Inferior parietal cortex (tissue), 1 donor: ENCODE measurements at regions not wholly inside any gene's neighbourhood (a gene's known extent, or its start where the extent isn't known, plus 50 kb on each side); places are given as distances from the start of the nearest gene placed in this dataset.
"Not testable (repeated sequence)": the region's sequence is repeated elsewhere in the genome, so short reads cannot be mapped to it uniquely, and the experiment has no call there.

Source experiments
- DNase-seq: peaks from one replicate; pipeline ENCODE4 v3.0.0-alpha.2; 2016; ENCODE audit errors: extremely low spot score

DNA sequence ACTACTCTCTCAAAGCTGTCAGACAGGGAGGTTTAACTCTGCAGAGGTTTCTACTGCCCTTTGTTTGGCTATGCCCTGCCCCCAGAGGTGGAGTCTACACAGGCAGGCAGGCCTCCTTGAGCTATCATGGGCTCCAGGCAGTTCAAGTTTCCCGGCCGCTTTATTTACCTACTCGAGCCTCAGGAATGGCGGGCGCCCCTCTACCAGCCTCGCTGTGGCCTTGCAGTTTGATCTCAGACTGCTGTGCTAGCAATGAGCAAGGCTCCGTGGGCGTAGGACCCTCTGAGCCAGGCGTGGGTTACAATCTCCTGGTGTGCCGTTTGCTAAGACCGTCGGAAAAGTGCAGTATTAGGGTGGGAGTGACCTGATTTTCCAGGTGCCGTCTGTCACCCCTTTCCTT lies 124.3 kb downstream of the PTCHD1 start:
- DNase-seq = not testable (repeated sequence)

DNA sequence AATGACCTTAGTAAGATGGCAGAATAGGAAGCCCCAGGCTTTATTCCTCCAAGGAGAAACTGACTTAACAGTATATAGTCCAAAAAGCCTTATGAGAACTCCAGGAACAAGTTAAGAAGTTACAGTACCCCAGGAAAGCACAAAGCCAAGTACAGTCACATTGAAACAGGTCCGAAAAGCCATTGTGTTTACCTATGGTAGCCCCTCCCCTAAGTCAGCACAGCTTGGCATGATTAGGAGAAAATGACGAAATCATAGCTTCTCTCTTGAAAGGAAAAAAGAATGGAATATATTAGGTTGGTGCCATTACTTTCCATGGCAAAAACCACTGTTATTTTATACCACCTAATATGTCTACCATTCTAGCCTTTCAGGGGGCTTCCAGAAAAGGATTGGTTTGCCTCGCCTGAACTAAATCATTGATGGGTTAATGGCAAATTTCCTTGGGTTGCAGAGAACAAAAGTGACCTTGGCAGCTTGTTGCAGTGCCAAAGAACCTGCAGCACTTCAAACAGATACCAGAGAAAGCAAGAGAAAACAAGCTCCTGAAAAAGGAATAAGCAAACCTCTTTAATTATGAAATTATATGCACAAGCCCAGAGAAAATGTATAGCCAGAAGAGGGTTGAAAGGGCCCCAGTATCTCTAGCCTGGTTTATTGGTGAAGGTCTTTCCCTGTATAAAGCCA lies 130.6 kb downstream of the PTCHD1 start:
- DNase-seq = no peak

DNA sequence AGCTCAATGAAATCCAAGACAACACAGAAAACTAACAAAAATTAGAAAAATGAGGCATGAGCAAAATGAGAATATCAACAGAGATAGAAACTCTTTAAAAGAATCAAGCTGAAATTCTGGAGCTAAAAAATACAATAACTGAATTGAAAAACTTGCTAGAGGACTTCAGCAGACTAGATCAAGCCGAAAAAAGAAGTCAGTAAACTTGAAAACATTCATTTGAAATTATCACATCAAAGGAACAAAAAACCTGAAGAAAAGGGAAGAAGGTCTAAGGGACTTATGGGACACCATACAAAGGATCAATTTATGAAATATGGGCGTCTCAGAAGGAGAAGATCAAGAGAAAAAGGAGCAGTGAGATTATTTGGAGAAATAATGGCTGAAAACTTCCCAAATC lies 131.3 kb downstream of the PTCHD1 start:
- DNase-seq = no peak

DNA sequence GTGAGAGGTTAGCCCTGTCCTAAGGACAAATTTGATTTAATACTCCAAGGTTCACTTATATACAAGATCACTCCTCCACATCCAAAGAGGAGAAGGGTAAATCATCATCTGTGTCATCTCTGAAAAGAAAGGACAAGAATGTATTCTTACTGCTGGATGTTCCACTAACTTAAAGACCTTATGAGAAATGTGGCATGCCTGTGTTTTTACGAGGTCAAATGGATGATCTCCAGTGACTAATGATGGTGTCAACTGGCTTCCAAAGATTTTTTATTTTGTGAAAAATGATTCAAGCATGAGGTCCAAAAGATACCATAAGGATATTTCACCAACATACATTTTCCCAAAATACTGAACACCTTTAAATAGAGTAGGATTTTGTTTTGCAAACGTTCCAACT lies 143.4 kb downstream of the PTCHD1 start:
- no peak for DNase-seq

DNA sequence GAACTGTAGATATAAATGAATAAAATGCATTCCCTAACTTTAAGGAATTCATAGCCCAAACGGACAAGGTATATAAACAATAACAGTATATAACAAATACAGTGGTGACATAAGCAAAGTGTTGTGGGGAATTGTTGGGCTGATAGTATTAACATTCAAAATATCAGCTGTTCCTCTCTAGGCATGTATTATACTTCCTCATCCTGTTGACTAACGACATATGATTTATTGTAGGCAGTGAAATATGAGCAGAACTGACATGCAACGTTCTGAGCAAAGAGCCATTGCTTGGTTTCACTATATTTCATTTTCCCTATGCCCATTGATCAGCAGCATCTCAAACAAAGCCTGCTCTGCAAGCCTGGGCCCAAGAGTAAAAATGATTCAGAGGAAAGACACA lies 143.9 kb downstream of the PTCHD1 start:
- no peak for DNase-seq

DNA sequence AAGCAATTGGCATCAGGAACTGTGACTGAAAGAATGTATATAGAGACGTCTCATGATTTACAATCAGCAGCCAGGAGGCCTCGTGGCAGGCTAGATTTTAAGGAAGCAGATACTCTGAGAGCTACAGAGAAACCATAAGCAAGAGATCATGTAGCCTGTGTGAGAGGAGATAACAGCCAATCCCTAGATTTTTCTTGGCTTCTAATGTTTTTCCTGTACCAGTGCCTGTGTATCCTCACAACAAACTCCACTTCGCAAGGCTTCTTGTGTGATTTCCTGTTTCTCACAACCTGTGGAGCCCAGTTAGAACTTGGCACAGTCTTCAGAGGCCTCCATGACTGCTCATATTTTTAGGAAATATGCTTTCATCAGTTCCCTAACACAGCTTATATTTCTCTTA lies 147.9 kb downstream of the PTCHD1 start:
- no peak for DNase-seq

DNA sequence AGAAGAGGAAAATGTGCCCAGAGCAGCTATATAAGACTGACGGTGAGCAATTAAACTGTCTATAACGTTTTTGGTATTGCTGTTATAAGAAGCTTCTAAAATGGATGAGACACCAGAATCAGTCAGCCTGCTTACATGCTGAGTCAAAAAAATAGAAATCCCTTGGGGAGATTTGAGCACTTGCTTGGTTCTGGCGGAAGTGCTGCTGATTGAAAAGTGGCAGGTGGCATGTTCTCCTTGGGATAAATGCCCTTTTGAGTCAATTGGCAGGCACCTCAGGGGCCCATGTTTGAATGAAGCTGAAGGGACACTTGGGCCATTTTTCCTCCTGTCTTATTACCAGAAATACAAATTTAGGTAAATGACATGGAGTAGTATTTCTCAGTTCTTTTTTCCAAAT lies 148.7 kb downstream of the PTCHD1 start:
- no peak for DNase-seq

DNA sequence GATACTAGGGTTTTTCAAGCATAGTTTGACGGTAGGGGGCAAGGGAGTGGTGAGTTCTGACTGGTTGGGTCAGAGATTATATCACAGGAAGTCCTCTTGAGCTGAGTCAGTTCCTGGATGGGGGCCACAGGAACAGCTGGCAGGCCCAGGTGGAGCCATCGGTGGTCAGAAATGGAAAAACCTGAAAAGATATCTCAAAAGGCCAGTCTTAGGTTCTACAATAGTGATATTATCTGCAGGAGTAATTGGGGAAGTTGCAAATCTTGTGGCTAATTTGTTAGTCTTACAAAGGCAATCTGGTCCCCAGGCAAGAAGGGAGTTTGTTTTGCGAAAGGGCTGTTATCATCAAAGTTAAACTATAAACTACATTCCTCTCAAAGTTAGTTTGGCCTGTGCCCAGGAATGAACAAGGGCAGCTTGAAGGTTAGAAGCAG lies 159.3 kb downstream of the PTCHD1 start:
- DNase-seq = no peak

DNA sequence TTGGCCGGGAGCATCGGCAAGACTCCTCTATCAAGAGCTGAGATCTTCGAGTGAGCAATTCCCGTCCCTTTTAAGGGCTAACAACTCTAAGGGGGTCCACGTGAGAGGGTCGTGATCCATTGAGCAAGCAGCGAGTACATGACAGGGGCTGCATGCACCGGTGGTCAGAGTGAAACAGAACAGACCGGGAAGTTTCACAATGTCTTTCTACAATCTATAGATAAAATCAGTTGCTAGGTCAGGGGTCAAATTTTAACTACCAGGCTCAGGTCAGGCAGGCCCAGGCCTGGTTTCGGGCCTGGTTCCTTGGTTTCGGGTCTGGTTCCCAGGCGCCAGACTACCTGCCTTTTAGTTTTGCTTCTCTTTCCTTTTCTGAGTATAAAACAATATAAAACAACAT lies 160.1 kb downstream of the PTCHD1 start:
- DNase-seq = no peak

DNA sequence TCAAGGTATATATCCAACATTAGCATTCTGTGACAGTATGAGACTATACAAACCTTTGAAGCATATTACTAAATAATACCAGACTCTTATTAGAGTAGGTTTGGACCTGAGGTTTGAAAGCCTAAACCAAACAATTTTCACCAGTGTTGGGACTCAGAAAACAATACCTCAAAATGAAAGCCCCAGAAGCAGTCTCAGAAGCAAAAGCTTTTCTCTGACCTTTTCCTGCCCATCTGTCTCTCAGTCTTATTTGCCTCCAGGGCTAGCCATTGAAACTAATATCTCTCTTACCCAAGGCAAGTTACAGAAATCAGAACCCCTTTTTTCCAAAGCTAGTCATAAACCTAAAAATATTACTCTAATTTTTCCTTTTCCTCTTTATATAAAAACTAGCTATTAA lies 163.3 kb downstream of the PTCHD1 start:
- DNase-seq = no peak

DNA sequence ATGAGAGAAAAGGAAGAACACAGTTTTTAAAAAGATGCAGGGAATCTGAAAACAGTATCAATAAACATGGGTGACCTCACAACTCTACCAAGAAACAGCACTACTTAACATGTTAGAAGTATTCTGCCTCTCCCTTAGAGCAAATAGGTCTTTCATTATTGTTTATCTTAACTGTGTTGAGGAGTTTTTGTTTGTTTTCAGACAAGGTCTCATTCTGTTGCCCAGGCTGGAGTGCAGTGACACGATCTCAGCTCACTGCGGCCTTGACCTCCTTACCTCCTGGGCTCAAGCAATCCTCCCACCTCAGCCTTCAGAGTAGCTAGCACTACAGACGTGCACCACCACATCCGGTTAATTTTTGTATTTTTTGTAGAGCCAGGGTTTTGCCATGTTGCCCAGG lies 165.3 kb upstream of the PRDX4 start:
- no peak for DNase-seq

DNA sequence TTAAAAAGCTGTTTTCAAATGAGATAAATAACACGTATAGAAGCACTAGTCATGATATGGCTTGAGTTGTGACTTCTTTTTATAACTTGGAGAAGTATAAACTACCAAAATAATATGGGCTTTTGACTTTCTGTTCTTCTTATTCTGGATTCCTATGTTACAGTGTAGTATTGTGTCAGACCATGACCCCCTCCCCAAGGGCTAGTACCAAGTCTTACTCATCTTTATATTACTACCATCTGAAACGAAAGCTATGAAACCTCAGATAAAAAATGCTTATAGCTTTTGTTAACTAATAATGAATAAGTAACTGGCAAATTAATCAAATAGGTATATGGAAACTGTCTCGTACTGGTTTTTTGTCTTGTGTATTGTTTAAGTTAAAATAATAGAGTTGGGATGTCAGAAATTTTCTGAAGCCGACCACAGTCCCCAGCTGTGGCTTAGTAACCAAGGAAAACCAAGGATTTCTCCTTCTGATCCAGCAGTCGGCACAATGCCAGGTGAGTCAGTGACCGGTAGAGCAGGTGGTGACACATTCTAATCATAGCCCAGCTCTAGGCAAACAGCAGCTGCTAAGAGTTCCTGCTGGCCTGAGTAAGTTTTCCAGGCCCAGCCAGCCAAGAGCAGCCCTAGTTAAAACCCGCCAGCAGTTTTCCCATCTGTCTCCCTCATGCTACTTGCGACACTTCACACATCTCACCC lies 163.3 kb upstream of the PRDX4 start:
- DNase-seq = no peak

DNA sequence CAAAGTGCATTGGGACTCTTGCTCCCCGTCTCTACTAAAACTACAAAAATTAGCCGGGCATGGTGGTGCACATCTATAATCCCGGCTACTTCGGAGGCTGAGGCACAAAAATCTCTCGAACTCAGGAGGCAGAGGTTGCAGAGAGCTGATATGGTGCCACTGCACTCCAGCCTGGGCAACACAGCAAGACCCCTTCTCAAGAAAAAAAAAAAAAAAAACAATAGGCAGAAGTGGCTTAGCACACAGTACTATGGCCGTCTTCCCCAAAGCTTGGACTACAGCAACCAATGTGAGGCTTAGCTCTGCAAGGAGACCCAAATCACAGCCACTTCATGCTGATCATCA lies 162.8 kb upstream of the PRDX4 start:
- DNase-seq = no peak

DNA sequence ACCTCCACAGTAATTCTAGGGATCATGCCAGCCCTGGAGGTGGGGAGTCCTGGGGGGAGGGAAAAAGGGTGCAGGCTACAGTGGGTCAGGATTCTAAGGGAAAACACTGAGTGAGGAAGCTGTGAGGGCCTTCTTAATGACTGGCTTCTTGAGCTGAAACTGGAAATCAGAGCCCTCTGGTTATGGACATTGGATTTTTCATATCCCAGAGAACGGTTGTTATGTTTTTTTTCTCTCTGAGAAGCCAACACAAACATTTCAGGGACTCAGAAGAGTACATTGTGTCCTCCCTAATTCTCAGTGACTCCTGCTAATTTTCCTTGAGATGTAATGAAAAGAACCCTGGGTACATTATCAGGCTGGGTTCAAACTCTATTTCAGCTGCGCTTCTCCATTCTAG lies 162.4 kb upstream of the PRDX4 start:
- DNase-seq = no peak

DNA sequence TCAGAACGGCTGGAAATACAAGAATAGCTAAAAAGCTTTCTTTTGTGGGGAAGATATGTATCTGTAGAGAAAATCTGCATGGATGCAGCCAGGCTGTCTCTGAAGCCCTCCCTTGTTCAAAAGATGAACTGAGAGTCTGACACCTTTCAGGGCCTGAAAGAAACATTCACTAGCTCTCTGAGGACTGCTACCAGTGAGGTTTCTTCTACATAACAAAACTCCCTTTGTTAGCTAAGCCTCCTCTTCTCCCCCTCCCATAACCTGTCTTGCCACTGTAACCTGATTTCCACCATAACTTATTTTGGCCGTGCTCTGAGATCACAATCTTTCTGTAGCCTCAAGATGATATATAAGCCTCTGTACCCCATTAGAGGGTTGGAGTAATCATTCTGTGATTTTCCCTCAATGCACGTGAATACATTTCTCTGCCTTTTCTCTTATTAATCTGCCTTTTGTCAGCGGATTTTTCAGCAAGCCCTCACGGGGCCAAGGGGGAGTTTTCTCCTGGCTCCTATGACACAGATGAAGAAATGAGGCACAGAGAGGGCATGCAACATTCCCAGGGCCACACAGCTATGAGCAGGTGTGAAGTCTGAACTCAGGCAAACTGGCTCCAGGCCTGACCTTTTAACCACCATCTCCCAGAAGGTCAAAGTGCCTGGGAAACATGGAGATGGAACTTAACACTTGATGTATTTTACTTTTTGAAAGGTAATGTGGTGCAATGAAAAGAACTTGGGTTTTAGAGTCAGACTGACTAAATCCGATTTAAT lies 161.6 kb upstream of the PRDX4 start:
- no peak for DNase-seq

DNA sequence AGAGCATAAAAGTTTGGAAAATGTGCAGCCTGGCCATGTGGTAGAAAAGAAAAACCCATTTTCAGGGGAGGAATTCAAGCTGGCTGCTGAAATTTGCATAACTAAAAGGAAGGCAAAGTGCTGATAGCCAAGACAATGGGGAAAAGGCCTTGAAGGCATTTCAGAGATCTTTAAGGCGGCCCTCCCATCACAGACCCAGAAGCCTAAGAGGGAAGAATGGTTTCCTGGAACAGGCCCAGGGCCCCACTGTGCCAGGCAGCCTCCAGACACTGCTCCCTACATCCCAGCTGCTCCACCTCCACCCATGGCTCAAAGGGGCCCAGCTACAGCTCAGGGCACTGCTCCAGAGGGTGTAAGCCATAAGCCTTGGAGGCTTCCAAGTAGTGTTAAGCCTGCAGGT lies 158.0 kb upstream of the PRDX4 start:
- DNase-seq = no peak

DNA sequence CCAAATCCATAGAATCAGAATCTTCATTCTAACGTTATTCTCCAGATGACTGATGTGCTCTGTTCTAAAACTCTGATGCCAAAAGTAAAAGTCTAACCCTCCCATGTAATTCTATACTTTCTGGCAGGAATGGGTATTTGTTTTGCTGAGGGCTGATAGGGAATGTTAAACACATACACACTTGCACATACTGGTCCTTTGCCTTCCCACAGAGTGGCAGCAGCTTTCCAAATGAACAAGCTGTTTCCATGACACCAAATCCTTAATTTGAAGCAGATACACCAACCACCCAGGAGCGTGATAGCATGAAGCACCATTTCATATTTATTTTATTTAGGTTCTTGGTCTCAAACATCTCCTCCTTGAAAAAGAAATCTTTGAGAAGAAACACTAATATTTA lies 155.5 kb upstream of the PRDX4 start:
- no peak for DNase-seq

DNA sequence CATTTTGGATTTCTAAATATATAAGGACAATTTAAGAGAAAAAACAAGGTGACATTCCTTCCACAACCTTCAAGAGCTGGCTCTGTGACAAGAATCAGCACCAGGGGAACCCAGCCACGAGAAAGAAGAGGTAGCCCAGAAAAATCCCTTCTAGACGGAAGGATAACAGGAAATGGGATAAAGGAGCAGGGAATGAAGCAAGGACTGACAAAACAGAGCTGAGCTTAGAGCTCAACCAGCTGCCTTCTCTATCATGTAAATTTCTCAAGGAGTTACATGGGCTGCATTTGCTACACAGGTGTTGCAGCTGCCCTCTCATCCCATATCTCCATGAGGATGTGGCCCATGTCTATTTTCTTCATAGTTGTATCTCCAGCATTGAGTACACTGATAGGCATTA lies 154.2 kb upstream of the PRDX4 start:
- DNase-seq = no peak

DNA sequence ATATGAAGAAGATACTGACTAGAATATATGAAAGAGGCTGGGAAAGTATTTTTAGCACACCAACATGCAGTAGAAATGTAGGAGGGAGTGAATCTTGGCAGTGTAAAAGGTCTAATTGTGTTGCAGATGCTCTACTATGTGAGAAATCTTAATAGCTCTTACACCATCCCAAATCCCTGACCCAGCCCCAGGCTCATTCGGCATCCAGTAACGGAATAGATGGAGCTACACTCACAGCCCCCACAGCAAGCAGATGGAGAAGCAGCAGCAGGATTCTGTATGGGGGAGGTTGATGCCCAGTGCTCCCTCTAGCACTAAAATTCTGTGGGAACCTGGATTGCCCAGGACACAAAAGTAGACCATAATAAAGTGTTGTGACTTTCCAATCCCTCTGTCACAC lies 153.2 kb upstream of the PRDX4 start:
- DNase-seq = no peak

DNA sequence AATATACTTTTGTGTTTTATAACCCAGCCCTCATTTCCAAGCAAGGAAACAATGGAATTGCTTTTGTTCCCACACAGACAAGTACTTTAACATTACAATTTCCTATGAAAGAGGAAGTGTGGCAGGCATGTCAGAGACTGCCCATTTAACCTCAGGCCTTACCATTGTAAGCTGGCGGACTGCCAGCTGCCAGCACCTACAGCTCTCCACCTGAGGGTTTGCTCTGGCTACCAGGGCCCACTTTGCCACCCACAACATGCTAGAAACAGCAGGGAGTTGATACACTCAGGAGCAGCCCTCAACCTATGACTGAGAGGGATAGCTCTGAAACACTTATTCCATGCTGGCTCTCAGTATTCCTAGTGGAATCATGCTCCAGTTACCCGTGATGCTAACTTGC lies 152.3 kb upstream of the PRDX4 start:
- DNase-seq = no peak

DNA sequence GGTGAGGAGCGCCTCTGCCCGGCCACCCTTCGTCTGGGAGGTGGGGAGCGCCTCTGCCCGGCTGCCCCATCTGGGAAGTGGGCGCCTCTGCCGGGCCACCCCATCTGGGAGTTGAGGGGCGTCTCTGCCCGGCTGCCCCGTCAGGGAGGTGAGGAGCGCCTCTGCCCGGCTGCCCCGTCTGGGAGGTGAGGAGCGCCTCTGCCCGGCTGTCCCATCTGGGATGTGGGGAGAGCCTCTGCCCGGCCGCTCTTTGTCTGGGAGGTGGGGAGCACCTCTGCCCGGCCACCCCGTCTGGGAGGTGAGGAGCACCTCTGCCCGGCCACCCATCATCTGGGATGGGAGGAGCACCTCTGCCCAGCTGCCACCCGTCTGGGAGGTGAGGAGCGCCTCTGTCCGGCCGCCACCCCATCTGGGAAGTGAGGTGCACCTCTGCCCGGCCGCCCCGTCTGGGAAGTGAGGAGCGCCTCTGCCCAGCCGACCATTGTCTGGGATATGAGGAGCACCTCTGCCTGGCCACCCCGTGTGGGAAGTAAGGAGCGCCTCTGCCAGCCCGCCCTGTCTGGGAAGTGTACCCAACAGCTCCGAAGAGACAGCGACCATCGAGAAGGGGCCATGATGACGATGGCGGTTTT lies 144.2 kb upstream of the PRDX4 start:
- DNase-seq = not testable (repeated sequence)

DNA sequence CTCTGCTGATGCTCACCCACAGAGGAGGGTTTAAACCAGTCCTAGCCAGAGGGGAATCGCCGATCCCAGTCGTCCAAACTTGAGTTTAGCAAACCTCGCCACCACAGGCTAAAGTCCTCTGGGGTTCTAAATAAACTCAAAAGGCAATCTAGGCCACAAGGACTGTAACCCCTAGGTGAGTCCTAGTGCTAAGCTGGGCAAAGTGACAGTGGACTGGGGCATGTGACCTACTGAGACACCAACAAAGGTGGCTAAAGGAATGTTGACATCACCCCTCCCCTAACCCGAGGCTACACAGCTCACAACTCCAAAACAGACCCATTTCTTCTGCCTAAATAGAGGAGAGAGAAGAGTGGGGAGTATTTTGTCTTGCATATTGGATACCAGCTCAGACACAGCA lies 142.8 kb upstream of the PRDX4 start:
- DNase-seq = no peak

DNA sequence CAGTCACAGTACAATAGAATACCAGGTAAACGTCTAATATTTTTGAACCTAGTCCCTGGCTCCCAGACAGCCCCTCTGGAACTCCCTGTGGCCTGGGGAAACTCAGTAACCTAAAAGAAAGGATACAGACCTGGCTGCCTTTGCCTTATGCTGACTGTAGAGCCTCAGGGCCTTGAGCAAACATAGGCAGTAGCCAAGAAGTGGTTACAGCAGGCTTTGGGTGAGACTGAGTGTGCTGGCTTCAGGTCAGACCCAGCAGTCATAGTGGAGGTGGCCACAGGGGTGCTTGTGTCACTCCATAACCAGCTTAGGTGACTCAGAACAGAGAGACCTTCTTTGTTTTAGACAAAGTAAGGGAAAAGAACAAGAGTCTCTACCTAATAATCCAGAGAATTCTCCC lies 141.8 kb upstream of the PRDX4 start:
- DNase-seq = no peak
